HCT116 (cell line): ENCODE measurements at regions not wholly inside any gene's neighbourhood (a gene's known extent, or its start where the extent isn't known, plus 50 kb on each side); places are given as distances from the start of the nearest gene placed in this dataset.

ENCODE experiments used
- ATAC-seq: fragments of 200-7000 bp; cut with Tn5 transposase; 2 replicates; pipeline ENCODE4 v1.9.1; 2020; ENCODE audit warnings: mild to moderate bottlenecking, moderate library complexity
- BruUV-seq: library from RNA; stranded (reverse); fragments of 400-500 nt; replicated peaks from 2 replicates; lab custom pipeline; 2021; lab: Mats Ljungman, UMichigan
- CTCF ChIA-PET: fragments of 300-600 bp; sonication (Branson Sonifier 250); formaldehyde crosslinking; loops from one replicate; lab custom pipeline; 2021; ENCODE audit warnings: antibody characterized with exemption; lab: Charles Lee
- POLR2A ChIA-PET: fragments of 300-600, 350-600 bp; sonication (Branson Sonifier 250); formaldehyde crosslinking; loops from one replicate; lab custom pipeline; 2021; ENCODE audit warnings: antibody characterized with exemption; lab: Charles Lee
- RAD21 ChIA-PET, 2 experiments: fragments of 300-600 bp; sonication (Branson Sonifier 250); formaldehyde crosslinking; loops; one replicate each; lab custom pipeline; 2023; ENCODE audit warnings: low total read pairs in 2 of 2; ENCODE audit not compliant: uncharacterized antibody in 2 of 2, unreplicated experiment in 2 of 2, low non-redundant PET in 1 of 2; lab: Charles Lee
- DNase-seq: peaks from one replicate; pipeline ENCODE4 v3.0.0-alpha.2; 2010; ENCODE audit warnings: low read depth, low spot score
- H2AFZ ChIP-seq: fragments of 200-600 bp; shearing (Covaris generic), sonication (generic); 2 replicates; pipeline ENCODE4 v1.6.1; 2017; ENCODE audit warnings: low read depth, mixed run types, mixed read lengths, antibody characterized with exemption, low read length; ENCODE audit not compliant: poor library complexity, severe bottlenecking
- H3K27ac ChIP-seq: 2 replicates; pipeline ENCODE4 v1.5.1; 2012; ENCODE audit warnings: low read depth, low read length
- H3K27me3 ChIP-seq: fragments of 200-600 bp; sonication (generic); 2 replicates; pipeline ENCODE4 v1.6.1; 2016; ENCODE audit warnings: mixed run types, low read length, mixed read lengths; ENCODE audit not compliant: insufficient read depth
- H3K36me3 ChIP-seq, 2 experiments: fragments of 200-500 bp in 1 of 2; fragments of 200-600 bp in 1 of 2; sonication (Bioruptor generic) in 1 of 2; sonication (generic) in 1 of 2; 2 replicates each; pipeline versions ENCODE4 v1.5.1 to v1.6.1; 2014 to 2016; ENCODE audit warnings: low read length in 2 of 2, inconsistent platforms in 1 of 2, mixed read lengths in 1 of 2, mixed run types in 1 of 2; ENCODE audit not compliant: insufficient read depth in 2 of 2, control insufficient read depth in 1 of 2
- H3K4me1 ChIP-seq, 2 experiments: fragments of 200-600 bp in 1 of 2; sonication (generic) in 1 of 2; 2 replicates each; pipeline versions ENCODE4 v1.5.1 to v1.6.1; 2012 to 2017; ENCODE audit warnings: low read length in 2 of 2, inconsistent platforms in 1 of 2, mild to moderate bottlenecking in 1 of 2, mixed read lengths in 1 of 2, mixed run types in 1 of 2, moderate library complexity in 1 of 2; ENCODE audit not compliant: insufficient read depth in 2 of 2, control insufficient read depth in 1 of 2
- H3K4me2 ChIP-seq: fragments of 200-600 bp; sonication (generic); 2 replicates; pipeline ENCODE4 v1.6.1; 2017; ENCODE audit warnings: mixed run types, low read length, mixed read lengths
- H3K4me3 ChIP-seq, 2 experiments: fragments of 200-600 bp in 1 of 2; sonication (generic) in 1 of 2; replicated peaks in 1 of 2; 2 replicates each; pipeline ENCODE4 v1.5.1; 2011 to 2016; ENCODE audit warnings: low read length in 2 of 2, control low read depth in 1 of 2, low read depth in 1 of 2, mild to moderate bottlenecking in 1 of 2, mixed read lengths in 1 of 2, mixed run types in 1 of 2
- H3K79me2 ChIP-seq: fragments of 200-600 bp; sonication (generic); 2 replicates; pipeline ENCODE4 v1.6.1; 2017; ENCODE audit warnings: mild to moderate bottlenecking, mixed run types, low read length, moderate library complexity, mixed read lengths; ENCODE audit not compliant: insufficient read depth
- H3K9ac ChIP-seq: fragments of 200-600 bp; sonication (generic); 2 replicates; pipeline ENCODE4 v1.6.1; 2016; ENCODE audit warnings: low read length, mixed read lengths
- H3K9me2 ChIP-seq: fragments of 200-600 bp; sonication (generic), shearing (Covaris generic); 2 replicates; pipeline ENCODE4 v1.6.1; 2017; ENCODE audit warnings: mixed run types, mild to moderate bottlenecking, moderate library complexity; ENCODE audit not compliant: insufficient read depth
- H3K9me3 ChIP-seq, 2 experiments: fragments of 200-500 bp in 1 of 2; fragments of 200-600 bp in 1 of 2; sonication (Bioruptor generic) in 1 of 2; sonication (generic) in 1 of 2; 2 replicates each; pipeline ENCODE4 v1.6.1; 2014 to 2017; ENCODE audit warnings: low read length in 2 of 2, mixed read lengths in 2 of 2, inconsistent platforms in 1 of 2, low read depth in 1 of 2, mild to moderate bottlenecking in 1 of 2, mixed run types in 1 of 2, moderate library complexity in 1 of 2; ENCODE audit not compliant: control insufficient read depth in 1 of 2, insufficient read depth in 1 of 2
- H4K20me1 ChIP-seq: fragments of 200-600 bp; sonication (generic), shearing (Covaris generic); 2 replicates; pipeline ENCODE4 v1.6.1; 2017; ENCODE audit warnings: mixed run types, mild to moderate bottlenecking, moderate library complexity; ENCODE audit not compliant: insufficient read depth
- CBX3 ChIP-seq: IDR thresholded peaks from 2 replicates; pipeline ENCODE4 v1.6.1; 2012; ENCODE audit warnings: low read depth
- CTCF ChIP-seq, 3 experiments: fragments of 200-600 bp in 1 of 3; sonication (generic) in 1 of 3; IDR thresholded peaks in 2 of 3; conservative IDR thresholded peaks in 1 of 3; 2 replicates each; pipeline ENCODE4 v1.5.1; 2012 to 2017; ENCODE audit warnings: low read depth in 2 of 3, low read length in 2 of 3, antibody characterized with exemption in 1 of 3, borderline replicate concordance in 1 of 3, control low read depth in 1 of 3, mild to moderate bottlenecking in 1 of 3, mixed read lengths in 1 of 3, mixed run types in 1 of 3, moderate library complexity in 1 of 3; ENCODE audit not compliant: insufficient read depth in 1 of 3
- EGR1 ChIP-seq: IDR thresholded peaks from 2 replicates; pipeline ENCODE4 v1.6.1; 2012; ENCODE audit warnings: low read depth
- ELF1 ChIP-seq: IDR thresholded peaks from 2 replicates; pipeline ENCODE4 v1.6.1; 2012; ENCODE audit warnings: low read depth, borderline replicate concordance
- FOSL1 ChIP-seq: IDR thresholded peaks from 2 replicates; pipeline ENCODE4 v1.6.1; 2012; ENCODE audit warnings: low read depth
- JUND ChIP-seq: IDR thresholded peaks from 2 replicates; pipeline ENCODE4 v1.6.1; 2012
- MAX ChIP-seq: IDR thresholded peaks from 2 replicates; pipeline ENCODE4 v1.6.1; 2012
- POLR2AphosphoS5 ChIP-seq: IDR thresholded peaks from 2 replicates; pipeline ENCODE4 v1.6.1; 2011; ENCODE audit warnings: mild to moderate bottlenecking, low read depth, low read length, moderate library complexity
- RAD21 ChIP-seq: IDR thresholded peaks from 2 replicates; pipeline ENCODE4 v1.6.1; 2012; ENCODE audit warnings: low read depth, mild to moderate bottlenecking
- SP1 ChIP-seq: IDR thresholded peaks from 2 replicates; pipeline ENCODE4 v1.6.1; 2012; ENCODE audit warnings: low read depth
- TCF7L2 ChIP-seq: IDR thresholded peaks from 2 replicates; pipeline ENCODE4 v1.7.0; 2011; ENCODE audit warnings: borderline replicate concordance, inconsistent platforms; ENCODE audit not compliant: insufficient read depth, insufficient read length; ENCODE audit errors: extremely low read depth
- ZBTB33 ChIP-seq: IDR thresholded peaks from 2 replicates; pipeline ENCODE4 v1.6.1; 2011; ENCODE audit warnings: mild to moderate bottlenecking, low read length, moderate library complexity; ENCODE audit not compliant: insufficient replicate concordance; ENCODE audit errors: extremely low read depth
- ZFX ChIP-seq: fragments of 450-650 bp; IDR thresholded peaks from 2 replicates; pipeline ENCODE4 v1.6.1; 2017
- ZNF274 ChIP-seq: fragments of 200-500 bp; sonication (Bioruptor generic); IDR thresholded peaks from 2 replicates; pipeline ENCODE4 v1.6.1; 2014; ENCODE audit warnings: mild to moderate bottlenecking, low read depth, low read length, inconsistent platforms
- intact Hi-C: fragments of 100-400 bp; cut with micrococcal nuclease; formaldehyde crosslinking; loops from 2 replicates; pipeline ENCODE4 v1.10.0; 2022

GRCh38 chr20:61055180-61056010 lies 196.7 kb upstream of the CDH4 start:
- Histone ChIP-seq H3K27ac (no peak overlapping the region), H3K36me3 (no peaks in the 10 kb centered on the region), H3K9ac (no peak overlapping the region), H3K4me2 (no peak overlapping the region), H4K20me1 (no peaks in the 10 kb centered on the region), H3K27me3 (no peaks in the 10 kb centered on the region), H3K4me1 (no peaks in the 10 kb centered on the region), H3K9me3 (peaks cover 3 to 34% of the 10 kb centered on the region in 2 experiments; a peak in 2 of 4 replicates), H3K9me2 (no peaks in the 10 kb centered on the region), H3K4me3 (no peak overlapping the region), H3K79me2 (no peaks in the 10 kb centered on the region), H2AFZ (no peak overlapping the region)
- RAD21 ChIA-PET = no interaction called here
- no peak for DNase-seq
- TF ChIP-seq JUND (no peak), RAD21 (no peak), CBX3 (no peak), ELF1 (no peak)
- POLR2A ChIA-PET = no interaction called here
- intact Hi-C loops = no loop called here
- no TSS peak for BruUV-seq
- CTCF ChIA-PET = no interaction called here
- no peak for ATAC-seq

GRCh38 chr20:61056116-61056515 lies 195.9 kb upstream of the CDH4 start:
- POLR2A ChIA-PET = no interaction called here

More at GRCh38 chr20:61056116-61056515, 195.9 kb upstream of the CDH4 start:
- Histone ChIP-seq H3K9me2 (no peaks in the 10 kb centered on the region), H3K4me3 (no peak overlapping the region), H3K27me3 (no peaks in the 10 kb centered on the region), H2AFZ (no peak overlapping the region), H3K79me2 (no peaks in the 10 kb centered on the region), H3K4me1 (no peaks in the 10 kb centered on the region), H3K27ac (no peak overlapping the region), H3K9ac (no peak overlapping the region), H4K20me1 (no peaks in the 10 kb centered on the region), H3K9me3 (peaks cover 3 to 29% of the 10 kb centered on the region in 2 experiments; a peak in 2 of 4 replicates), H3K4me2 (no peak overlapping the region), H3K36me3 (no peaks in the 10 kb centered on the region)
- ATAC-seq (no peak), DNase-seq (no peak)
- TF ChIP-seq POLR2AphosphoS5 (no peak), ZNF274 (no peak), SP1 (no peak), TCF7L2 (no peak), CTCF (IDR thresholded peaks at IDR 0.05 in 2 of 3, conservative IDR thresholded peaks at IDR 0.05 in 1 of 3; ENCODE audit: borderline replicate concordance in 1 of 3, insufficient read depth in 1 of 3, low read depth in 2 of 3, low read length in 2 of 3) (no peak), FOSL1 (no peak), EGR1 (no peak), MAX (no peak), ZBTB33 (no peak), ZFX (no peak)
- BruUV-seq = no TSS peak
- ChIA-PET CTCF (no interaction called here), RAD21 (no interaction called here)
- intact Hi-C loops = no loop called here
